ENCODE measurements at regions not wholly inside any gene's neighbourhood (a gene's known extent, or its start where the extent isn't known, plus 50 kb on each side); places are given as distances from the start of the nearest gene placed in this dataset.

- peaks cover 0 to 2% of the 10 kb centered on the region in 2 donors for H3K4me1 ChIP-seq (ENCODE audit: control insufficient read depth in 2 of 2, insufficient read depth in 2 of 2, low read length in 1 of 2)
- WGBS, 2 donors, result 61 to 66% methylated on average over 5 of the region's 5 CpGs
- H3K9me3 ChIP-seq (ENCODE audit: control insufficient read depth in 2 of 2, insufficient read depth in 1 of 2, low read depth in 1 of 2, low read length in 1 of 2), result no peaks in the 10 kb centered on the region
- H3K27me3 ChIP-seq (ENCODE audit: control insufficient read depth in 1 of 2, insufficient read depth in 2 of 2, low read length in 2 of 2), result peaks cover 0 to 3% of the 10 kb centered on the region in 2 donors
- H3K36me3 ChIP-seq (ENCODE audit: control insufficient read depth in 2 of 2, insufficient read depth in 2 of 2, low read length in 1 of 2), result no peaks in the 10 kb centered on the region
- no peak overlapping the region for H3K4me3 ChIP-seq (ENCODE audit: low read depth in 1 of 2, low read length in 2 of 2)
- H3K27ac ChIP-seq (ENCODE audit: low read depth in 2 of 2, low read length in 1 of 2), result no peak overlapping the region
Measured at GRCh38 chr17:73879987-73880386, 235.7 kb upstream of the SDK2 start.

DNA sequence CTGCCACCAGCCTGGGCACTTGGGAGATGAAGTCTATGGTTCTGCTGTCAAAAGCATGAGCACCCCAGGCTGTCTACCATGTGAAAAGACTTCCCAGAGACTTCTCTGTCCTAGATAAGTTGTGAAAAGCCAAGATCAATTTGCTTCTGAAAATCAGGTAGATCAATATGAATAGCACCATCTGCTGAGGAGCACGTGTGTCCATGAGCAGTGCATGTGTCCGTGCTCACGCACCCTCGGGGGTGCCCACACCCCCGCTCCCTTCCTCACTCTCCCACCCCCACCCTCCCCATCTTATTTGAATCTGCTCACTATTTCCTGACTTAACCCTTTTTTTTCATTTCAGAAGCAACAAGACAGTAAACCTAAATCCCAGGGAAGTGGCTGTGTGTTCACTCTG lies 238.3 kb upstream of the SDK2 start:
- H3K9me3 ChIP-seq (ENCODE audit: control insufficient read depth in 2 of 2, insufficient read depth in 1 of 2, low read depth in 1 of 2, low read length in 1 of 2), result no peaks in the 10 kb centered on the region
- H3K27ac ChIP-seq (ENCODE audit: low read depth in 2 of 2, low read length in 1 of 2), result no peak overlapping the region
- no peaks in the 10 kb centered on the region for H3K36me3 ChIP-seq (ENCODE audit: control insufficient read depth in 2 of 2, insufficient read depth in 2 of 2, low read length in 1 of 2)
- no peak overlapping the region for H3K4me3 ChIP-seq (ENCODE audit: low read depth in 1 of 2, low read length in 2 of 2)
- no peaks in the 10 kb centered on the region for H3K4me1 ChIP-seq (ENCODE audit: control insufficient read depth in 2 of 2, insufficient read depth in 2 of 2, low read length in 1 of 2)
- whole genome bisulfite sequencing, 2 donors, result 55 to 57% methylated on average over 5 of the region's 5 CpGs
- H3K27me3 ChIP-seq (ENCODE audit: control insufficient read depth in 1 of 2, insufficient read depth in 2 of 2, low read length in 2 of 2), result peaks cover 0 to 3% of the 10 kb centered on the region in 2 donors

- Histone ChIP-seq H3K4me1 (ENCODE audit: control insufficient read depth in 2 of 2, insufficient read depth in 2 of 2, low read length in 1 of 2) (no peaks in the 10 kb centered on the region), H3K27ac (ENCODE audit: low read depth in 2 of 2, low read length in 1 of 2) (no peak overlapping the region), H3K4me3 (ENCODE audit: low read depth in 1 of 2, low read length in 2 of 2) (no peak overlapping the region), H3K27me3 (ENCODE audit: control insufficient read depth in 1 of 2, insufficient read depth in 2 of 2, low read length in 2 of 2) (peaks cover 0 to 3% of the 10 kb centered on the region in 2 donors), H3K36me3 (ENCODE audit: control insufficient read depth in 2 of 2, insufficient read depth in 2 of 2, low read length in 1 of 2) (no peaks in the 10 kb centered on the region), H3K9me3 (ENCODE audit: control insufficient read depth in 2 of 2, insufficient read depth in 1 of 2, low read depth in 1 of 2, low read length in 1 of 2) (no peaks in the 10 kb centered on the region)
- 87 to 90% methylated on average over 10 of the region's 10 CpGs for WGBS, 2 donors
Measured at GRCh38 chr17:73883175-73883574, 238.9 kb upstream of the SDK2 start.

- Histone ChIP-seq H3K27me3 (ENCODE audit: control insufficient read depth in 1 of 2, insufficient read depth in 2 of 2, low read length in 2 of 2) (peaks cover 0 to 3% of the 10 kb centered on the region in 2 donors), H3K9me3 (ENCODE audit: control insufficient read depth in 2 of 2, insufficient read depth in 1 of 2, low read depth in 1 of 2, low read length in 1 of 2) (no peaks in the 10 kb centered on the region)
- WGBS, 2 donors, result 64 to 74% methylated on average over 3 of the region's 3 CpGs
Measured at GRCh38 chr17:73887739-73888138, 243.5 kb upstream of the SDK2 start.

GRCh38 chr17:73888862-73889261 lies 244.6 kb upstream of the SDK2 start:
- Histone ChIP-seq H3K9me3 (ENCODE audit: control insufficient read depth in 2 of 2, insufficient read depth in 1 of 2, low read depth in 1 of 2, low read length in 1 of 2) (no peaks in the 10 kb centered on the region), H3K27me3 (ENCODE audit: control insufficient read depth in 1 of 2, insufficient read depth in 2 of 2, low read length in 2 of 2) (peaks cover 0 to 3% of the 10 kb centered on the region in 2 donors), H3K4me1 (ENCODE audit: control insufficient read depth in 2 of 2, insufficient read depth in 2 of 2, low read length in 1 of 2) (no peaks in the 10 kb centered on the region), H3K4me3 (ENCODE audit: low read depth in 1 of 2, low read length in 2 of 2) (no peak overlapping the region), H3K27ac (ENCODE audit: low read depth in 2 of 2, low read length in 1 of 2) (no peak overlapping the region), H3K36me3 (ENCODE audit: control insufficient read depth in 2 of 2, insufficient read depth in 2 of 2, low read length in 1 of 2) (no peaks in the 10 kb centered on the region)
- 56 to 66% methylated on average over 7 of the region's 7 CpGs for WGBS, 2 donors

More at GRCh38 chr17:73887739-73888138, 243.5 kb upstream of the SDK2 start:
- Histone ChIP-seq H3K36me3 (ENCODE audit: control insufficient read depth in 2 of 2, insufficient read depth in 2 of 2, low read length in 1 of 2) (no peaks in the 10 kb centered on the region), H3K27ac (ENCODE audit: low read depth in 2 of 2, low read length in 1 of 2) (no peak overlapping the region), H3K4me3 (ENCODE audit: low read depth in 1 of 2, low read length in 2 of 2) (no peak overlapping the region), H3K4me1 (ENCODE audit: control insufficient read depth in 2 of 2, insufficient read depth in 2 of 2, low read length in 1 of 2) (no peaks in the 10 kb centered on the region)

DNA sequence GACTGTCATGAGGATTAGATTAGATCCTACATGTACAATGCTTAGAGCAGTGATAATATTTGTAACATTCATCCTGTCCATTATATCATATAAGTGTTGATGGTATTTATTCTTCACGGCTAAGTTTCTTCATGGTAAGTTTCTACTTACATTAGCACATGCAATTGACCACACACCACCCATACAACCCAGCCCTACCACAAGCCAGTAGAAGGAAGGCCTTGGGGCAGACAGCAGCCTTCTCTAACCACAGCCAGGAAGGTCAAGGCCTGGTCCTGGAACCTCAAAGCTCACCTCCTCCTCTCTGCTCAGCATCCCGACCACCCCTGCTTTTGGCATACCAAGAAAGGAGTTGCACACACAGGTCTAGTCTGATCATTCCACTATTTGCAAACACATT lies 245.2 kb upstream of the SDK2 start:
- no peak overlapping the region for H3K27ac ChIP-seq (ENCODE audit: low read depth in 2 of 2, low read length in 1 of 2)
- no peak overlapping the region for H3K4me3 ChIP-seq (ENCODE audit: low read depth in 1 of 2, low read length in 2 of 2)
- H3K36me3 ChIP-seq (ENCODE audit: control insufficient read depth in 2 of 2, insufficient read depth in 2 of 2, low read length in 1 of 2), result no peaks in the 10 kb centered on the region
- H3K4me1 ChIP-seq (ENCODE audit: control insufficient read depth in 2 of 2, insufficient read depth in 2 of 2, low read length in 1 of 2), result no peaks in the 10 kb centered on the region
- WGBS, 2 donors, result 75 to 90% methylated on average over 2 of the region's 2 CpGs
- H3K27me3 ChIP-seq (ENCODE audit: control insufficient read depth in 1 of 2, insufficient read depth in 2 of 2, low read length in 2 of 2), result peaks cover 0 to 3% of the 10 kb centered on the region in 2 donors
- H3K9me3 ChIP-seq (ENCODE audit: control insufficient read depth in 2 of 2, insufficient read depth in 1 of 2, low read depth in 1 of 2, low read length in 1 of 2), result peaks cover 0 to 2% of the 10 kb centered on the region in 2 donors

GRCh38 chr17:73890831-73891405 lies 246.7 kb upstream of the SDK2 start:
- no peak overlapping the region for H3K4me3 ChIP-seq (ENCODE audit: low read depth in 1 of 2, low read length in 2 of 2)
- no peaks in the 10 kb centered on the region for H3K27me3 ChIP-seq (ENCODE audit: control insufficient read depth in 1 of 2, insufficient read depth in 2 of 2, low read length in 2 of 2)
- no peak overlapping the region for H3K27ac ChIP-seq (ENCODE audit: low read depth in 2 of 2, low read length in 1 of 2)
- H3K9me3 ChIP-seq (ENCODE audit: control insufficient read depth in 2 of 2, insufficient read depth in 1 of 2, low read depth in 1 of 2, low read length in 1 of 2), result peaks cover 0 to 2% of the 10 kb centered on the region in 2 donors
- no peaks in the 10 kb centered on the region for H3K4me1 ChIP-seq (ENCODE audit: control insufficient read depth in 2 of 2, insufficient read depth in 2 of 2, low read length in 1 of 2)
- WGBS, 2 donors, result 78 to 80% methylated on average over 8 of the region's 8 CpGs
- H3K36me3 ChIP-seq (ENCODE audit: control insufficient read depth in 2 of 2, insufficient read depth in 2 of 2, low read length in 1 of 2), result no peaks in the 10 kb centered on the region

GRCh38 chr17:73895157-73895556 lies 250.9 kb upstream of the SDK2 start:
- Histone ChIP-seq H3K4me3 (ENCODE audit: low read depth in 1 of 2, low read length in 2 of 2) (no peak overlapping the region), H3K4me1 (ENCODE audit: control insufficient read depth in 2 of 2, insufficient read depth in 2 of 2, low read length in 1 of 2) (no peaks in the 10 kb centered on the region), H3K9me3 (ENCODE audit: control insufficient read depth in 2 of 2, insufficient read depth in 1 of 2, low read depth in 1 of 2, low read length in 1 of 2) (peaks cover 0 to 2% of the 10 kb centered on the region in 2 donors), H3K36me3 (ENCODE audit: control insufficient read depth in 2 of 2, insufficient read depth in 2 of 2, low read length in 1 of 2) (no peaks in the 10 kb centered on the region), H3K27me3 (ENCODE audit: control insufficient read depth in 1 of 2, insufficient read depth in 2 of 2, low read length in 2 of 2) (no peaks in the 10 kb centered on the region), H3K27ac (ENCODE audit: low read depth in 2 of 2, low read length in 1 of 2) (no peak overlapping the region)
- 55 to 68% methylated on average over 6 of the region's 6 CpGs for WGBS, 2 donors

GRCh38 chr17:73896966-73897365 lies 252.7 kb upstream of the SDK2 start:
- Histone ChIP-seq H3K36me3 (ENCODE audit: control insufficient read depth in 2 of 2, insufficient read depth in 2 of 2, low read length in 1 of 2) (no peaks in the 10 kb centered on the region), H3K4me1 (ENCODE audit: control insufficient read depth in 2 of 2, insufficient read depth in 2 of 2, low read length in 1 of 2) (peaks cover 0 to 4% of the 10 kb centered on the region in 2 donors), H3K27me3 (ENCODE audit: control insufficient read depth in 1 of 2, insufficient read depth in 2 of 2, low read length in 2 of 2) (no peaks in the 10 kb centered on the region), H3K27ac (ENCODE audit: low read depth in 2 of 2, low read length in 1 of 2) (no peak overlapping the region), H3K4me3 (ENCODE audit: low read depth in 1 of 2, low read length in 2 of 2) (no peak overlapping the region), H3K9me3 (ENCODE audit: control insufficient read depth in 2 of 2, insufficient read depth in 1 of 2, low read depth in 1 of 2, low read length in 1 of 2) (peaks cover 0 to 2% of the 10 kb centered on the region in 2 donors)
- 73 to 75% methylated on average over 4 of the region's 4 CpGs for WGBS, 2 donors

- 97% methylated on average over 8 of the region's 8 CpGs for WGBS, 2 donors
- no peaks in the 10 kb centered on the region for H3K27me3 ChIP-seq (ENCODE audit: control insufficient read depth in 1 of 2, insufficient read depth in 2 of 2, low read length in 2 of 2)
- peaks cover 0 to 8% of the 10 kb centered on the region in 2 donors for H3K4me1 ChIP-seq (ENCODE audit: control insufficient read depth in 2 of 2, insufficient read depth in 2 of 2, low read length in 1 of 2)
- no peak overlapping the region for H3K27ac ChIP-seq (ENCODE audit: low read depth in 2 of 2, low read length in 1 of 2)
- no peak overlapping the region for H3K4me3 ChIP-seq (ENCODE audit: low read depth in 1 of 2, low read length in 2 of 2)
- no peaks in the 10 kb centered on the region for H3K9me3 ChIP-seq (ENCODE audit: control insufficient read depth in 2 of 2, insufficient read depth in 1 of 2, low read depth in 1 of 2, low read length in 1 of 2)
- H3K36me3 ChIP-seq (ENCODE audit: control insufficient read depth in 2 of 2, insufficient read depth in 2 of 2, low read length in 1 of 2), result no peaks in the 10 kb centered on the region
Measured at GRCh38 chr17:73899839-73900238, 255.6 kb upstream of the SDK2 start.

Measured in esophagus (tissue), 2 donors.